PC-9 (cell line): ENCODE measurements at regions not wholly inside any gene's neighbourhood (a gene's known extent, or its start where the extent isn't known, plus 50 kb on each side); places are given as distances from the start of the nearest gene placed in this dataset.

ENCODE experiments used
- BruUV-seq: library from RNA; stranded (reverse); fragments of 400-500 nt; replicated peaks from 2 replicates; lab custom pipeline; 2021; lab: Mats Ljungman, UMichigan
- CTCF ChIA-PET: fragments of 300-600 bp; sonication (Branson Sonifier 250); formaldehyde crosslinking; loops from one replicate; lab custom pipeline; 2022; ENCODE audit warnings: antibody characterized with exemption; lab: Charles Lee
- POLR2A ChIA-PET: fragments of 300-600 bp; sonication (Branson Sonifier 250); formaldehyde crosslinking; loops from one replicate; lab custom pipeline; 2022; ENCODE audit warnings: antibody characterized with exemption; ENCODE audit not compliant: unreplicated experiment; lab: Charles Lee
- DNase-seq, 2 experiments: peaks; one replicate each; pipeline versions ENCODE4 v3.0.0 to v3.0.0-alpha.2; 2015 to 2022; ENCODE audit warnings: mixed read lengths in 1 of 2
- H2AFZ ChIP-seq: fragments of 200-600 bp; sonication (generic); 2 replicates; pipeline ENCODE4 v1.8.1; 2017; ENCODE audit warnings: antibody characterized with exemption
- H3F3A ChIP-seq: fragments of 200-600 bp; sonication (generic); 2 replicates; pipeline ENCODE4 v1.8.1; 2017; ENCODE audit warnings: antibody characterized with exemption, mild to moderate bottlenecking, low read depth; ENCODE audit not compliant: insufficient read depth
- H3K27ac ChIP-seq: fragments of 200-600 bp; sonication (generic); 2 replicates; pipeline ENCODE4 v1.6.1; 2016; ENCODE audit warnings: mixed run types
- H3K27me3 ChIP-seq: fragments of 200-600 bp; sonication (generic); 2 replicates; pipeline ENCODE4 v1.6.1; 2016; ENCODE audit warnings: low read depth, mixed run types; ENCODE audit not compliant: insufficient read depth
- H3K36me3 ChIP-seq: fragments of 200-600 bp; sonication (generic); 2 replicates; pipeline ENCODE4 v1.6.1; 2016; ENCODE audit warnings: low read depth, mixed run types
- H3K4me1 ChIP-seq: fragments of 200-600 bp; sonication (generic); replicated peaks from 2 replicates; pipeline ENCODE4 v1.6.1; 2016; ENCODE audit warnings: mixed run types; ENCODE audit not compliant: insufficient read depth
- H3K4me2 ChIP-seq: fragments of 200-600 bp; sonication (generic); 2 replicates; pipeline ENCODE4 v1.6.1; 2017; ENCODE audit warnings: mixed run types
- H3K4me3 ChIP-seq: fragments of 200-600 bp; sonication (generic); 2 replicates; pipeline ENCODE4 v1.6.1; 2016; ENCODE audit warnings: mixed run types
- H3K79me2 ChIP-seq: fragments of 200-600 bp; sonication (generic); 2 replicates; pipeline ENCODE4 v1.6.1; 2017; ENCODE audit warnings: low read depth, mixed run types
- H3K9me2 ChIP-seq: fragments of 200-600 bp; sonication (generic); 2 replicates; pipeline ENCODE4 v1.8.1; 2017; ENCODE audit warnings: mild to moderate bottlenecking; ENCODE audit not compliant: insufficient read depth
- H3K9me3 ChIP-seq: fragments of 200-600 bp; sonication (generic); 2 replicates; pipeline ENCODE4 v1.8.1; 2016; ENCODE audit warnings: low read depth; ENCODE audit not compliant: insufficient read depth
- H4K20me1 ChIP-seq: fragments of 200-600 bp; sonication (generic); 2 replicates; pipeline ENCODE4 v1.8.1; 2017; ENCODE audit not compliant: insufficient read depth
- CTCF ChIP-seq: fragments of 200-600 bp; sonication (generic); conservative IDR thresholded peaks from 2 replicates; pipeline ENCODE4 v1.6.1; 2017; ENCODE audit warnings: mixed run types, antibody characterized with exemption, mild to moderate bottlenecking, moderate library complexity
- EZH2 ChIP-seq: fragments of 200-600 bp; sonication (generic); IDR thresholded peaks from 2 replicates; pipeline ENCODE4 v1.8.0; 2017; ENCODE audit warnings: antibody characterized with exemption, low read depth
- intact Hi-C: fragments of 100-400 bp; cut with micrococcal nuclease; formaldehyde crosslinking; loops from one replicate; pipeline ENCODE4 v1.10.0; 2022; ENCODE audit not compliant: unreplicated experiment

GRCh38 chr6:16989382-16989781 is 112.5 kb upstream of the STMND1 start:
- no peak for TF ChIP-seq CTCF
- TF ChIP-seq EZH2 = no peak
- Histone ChIP-seq H3K79me2 (no peaks in the 10 kb centered on the region), H3K4me2 (no peak overlapping the region), H3K4me3 (no peak overlapping the region), H3K9me2 (no peaks in the 10 kb centered on the region; the same call in 1 of the 2 replicates), H3K27me3 (peaks cover 2% of the 10 kb centered on the region; the same call in 1 of the 2 replicates), H3K36me3 (no peaks in the 10 kb centered on the region), H4K20me1 (no peaks in the 10 kb centered on the region), H3K27ac (no peak overlapping the region), H2AFZ (no peak overlapping the region), H3K4me1 (no peaks in the 10 kb centered on the region), H3F3A (no peaks in the 10 kb centered on the region), H3K9me3 (no peaks in the 10 kb centered on the region; the same call in 1 of the 2 replicates)
- no peak for DNase-seq
- CTCF ChIA-PET = no interaction called here
- no TSS peak for BruUV-seq
- intact Hi-C loops = no loop called here
- POLR2A ChIA-PET = no interaction called here

GRCh38 chr6:16987996-16988395 is 113.9 kb upstream of the STMND1 start:
- BruUV-seq = no TSS peak
- Histone ChIP-seq H3K9me2 (no peaks in the 10 kb centered on the region), H3K36me3 (no peaks in the 10 kb centered on the region), H3F3A (no peaks in the 10 kb centered on the region), H3K4me1 (no peaks in the 10 kb centered on the region), H4K20me1 (no peaks in the 10 kb centered on the region), H2AFZ (no peak overlapping the region), H3K27me3 (peaks cover 10% of the 10 kb centered on the region; the same call in 1 of the 2 replicates), H3K9me3 (no peaks in the 10 kb centered on the region; the same call in 1 of the 2 replicates), H3K27ac (no peak overlapping the region), H3K4me3 (no peak overlapping the region), H3K4me2 (no peak overlapping the region), H3K79me2 (no peaks in the 10 kb centered on the region)
- POLR2A ChIA-PET = no interaction called here
- no peak for TF ChIP-seq CTCF
- no peak for TF ChIP-seq EZH2
- intact Hi-C loops = no loop called here
- DNase-seq = no peak
- CTCF ChIA-PET = interaction anchor here (0.6 kb wide), 1 partner anchor 578 kb away, joined by 4 read pairs; no protein-coding TSS in a partner anchor

GRCh38 chr6:16985513-16986284 is 116.2 kb upstream of the STMND1 start:
- Histone ChIP-seq H3K4me3 (no peak overlapping the region), H3K27me3 (peaks cover 10% of the 10 kb centered on the region; the same call in 1 of the 2 replicates), H3K27ac (no peak overlapping the region), H2AFZ (no peak overlapping the region), H3K36me3 (no peaks in the 10 kb centered on the region), H3K4me1 (no peaks in the 10 kb centered on the region), H3F3A (no peaks in the 10 kb centered on the region), H3K4me2 (no peak overlapping the region), H3K9me2 (no peaks in the 10 kb centered on the region), H3K9me3 (no peaks in the 10 kb centered on the region; the same call in 1 of the 2 replicates), H3K79me2 (no peaks in the 10 kb centered on the region), H4K20me1 (no peaks in the 10 kb centered on the region)
- POLR2A ChIA-PET = interaction anchor here (0.6 kb wide), 1 partner anchor 1236 kb away, joined by 3 read pairs; no protein-coding TSS in a partner anchor
- no peak for TF ChIP-seq EZH2
- TF ChIP-seq CTCF = no peak
- BruUV-seq = no TSS peak
- intact Hi-C loops = no loop called here
- no peak for DNase-seq
- CTCF ChIA-PET = no interaction called here
